GM12878 (cell line): ENCODE measurements at regions not wholly inside any gene's neighbourhood (a gene's known extent, or its start where the extent isn't known, plus 50 kb on each side); places are given as distances from the start of the nearest gene placed in this dataset.

Source experiments
- ATAC-seq: fragments of 200-7000 bp; cut with Tn5 transposase; 3 replicates; pipeline ENCODE4 v1.9.1; 2020; ENCODE audit warnings: mild to moderate bottlenecking, moderate library complexity
- BruUV-seq: library from RNA; stranded (reverse); fragments of 400-500 nt; replicated peaks from 2 replicates; lab custom pipeline; 2021; lab: Mats Ljungman, UMichigan
- CTCF ChIA-PET: fragments of 300-600 bp; sonication (Branson Sonifier 250); formaldehyde crosslinking; extraction: SDS; loops from one replicate; lab custom pipeline; 2021; ENCODE audit warnings: inconsistent platforms; lab: Yijun Ruan, JAX
- POLR2A ChIA-PET: fragments of 350-600 bp; formaldehyde crosslinking; extraction: SDS; loops from one replicate; lab custom pipeline; 2021; ENCODE audit warnings: inconsistent platforms; lab: Charles Lee
- RAD21 ChIA-PET: fragments of 300-600 bp; sonication (Branson Sonifier 250); formaldehyde crosslinking; loops from one replicate; lab custom pipeline; 2023; ENCODE audit warnings: antibody characterized with exemption; ENCODE audit not compliant: unreplicated experiment; lab: Charles Lee
- SMC1A ChIA-PET: fragments of 300-600 bp; sonication (Branson Sonifier 250); formaldehyde crosslinking; loops from one replicate; lab custom pipeline; 2023; ENCODE audit not compliant: unreplicated experiment, uncharacterized antibody; lab: Charles Lee
- DNase-seq: peaks from one replicate; pipeline ENCODE4 v3.0.0-alpha.2; 2011; ENCODE audit warnings: low read depth, low spot score
- FAIRE-seq: peaks from 3 replicates; lab custom pipeline; 2011; peaks lifted over from hg19 to GRCh38; lab: Jason Lieb, UNC
- H2AFZ ChIP-seq: 2 replicates; pipeline ENCODE4 v1.6.0; 2011; ENCODE audit warnings: low read depth, low read length, control low read depth; ENCODE audit not compliant: control insufficient read depth
- H3K27ac ChIP-seq: 2 replicates; pipeline ENCODE4 v1.5.1; 2011; ENCODE audit warnings: control low read depth; ENCODE audit not compliant: control insufficient read depth, insufficient read depth
- H3K27me3 ChIP-seq, 2 experiments: replicated peaks in 1 of 2; 2 replicates each; pipeline versions ENCODE4 v1.6.0 to v1.6.1; 2011; ENCODE audit warnings: low read length in 1 of 2; ENCODE audit not compliant: control insufficient read depth in 2 of 2, insufficient read depth in 2 of 2
- H3K36me3 ChIP-seq, 2 experiments: 2 replicates each; pipeline ENCODE4 v1.5.1; 2011; ENCODE audit warnings: low read length in 1 of 2; ENCODE audit not compliant: control insufficient read depth in 2 of 2, insufficient read depth in 2 of 2
- H3K4me1 ChIP-seq: 2 replicates; pipeline ENCODE4 v1.6.1; 2011; ENCODE audit warnings: mild to moderate bottlenecking, low read length, moderate library complexity, mixed read lengths; ENCODE audit not compliant: control insufficient read depth, insufficient read depth
- H3K4me2 ChIP-seq: 2 replicates; pipeline ENCODE4 v1.6.0; 2011; ENCODE audit warnings: control low read depth; ENCODE audit not compliant: control insufficient read depth, insufficient read depth
- H3K4me3 ChIP-seq: fragments of 200-600 bp; sonication (generic); 2 replicates; pipeline ENCODE4 v1.5.1; 2016
- H3K79me2 ChIP-seq: 2 replicates; pipeline ENCODE4 v1.6.0; 2011; ENCODE audit warnings: low read length; ENCODE audit not compliant: control insufficient read depth, insufficient read depth
- H3K9ac ChIP-seq: 2 replicates; pipeline ENCODE4 v1.8.0; 2011; ENCODE audit warnings: low read length, control low read depth, mixed read lengths; ENCODE audit not compliant: control insufficient read depth, insufficient read depth
- H3K9me3 ChIP-seq: replicated peaks from 3 replicates; pipeline ENCODE4 v1.5.1; 2011; ENCODE audit warnings: mild to moderate bottlenecking, low read length; ENCODE audit not compliant: control insufficient read depth, insufficient read depth
- H4K20me1 ChIP-seq: 2 replicates; pipeline ENCODE4 v1.6.0; 2011; ENCODE audit not compliant: control insufficient read depth, insufficient read depth
- CEBPZ ChIP-seq: fragments of 150-350 bp; IDR thresholded peaks from 2 replicates; pipeline ENCODE4 v1.6.1; 2016; ENCODE audit warnings: low read depth, low read length
- FOXK2 ChIP-seq: fragments of 450-650 bp; IDR thresholded peaks from 2 replicates; pipeline ENCODE4 v1.6.1; 2017; ENCODE audit warnings: mild to moderate bottlenecking, moderate library complexity
- FOXM1 ChIP-seq: IDR thresholded peaks from 2 replicates; pipeline ENCODE4 v1.6.1; 2012; ENCODE audit warnings: low read depth, mild to moderate bottlenecking, inconsistent platforms, low read length, moderate library complexity
- MTA2 ChIP-seq: fragments of 450-650 bp; IDR thresholded peaks from 2 replicates; pipeline ENCODE4 v1.6.1; 2016; ENCODE audit warnings: low read depth, mild to moderate bottlenecking, moderate library complexity
- NFIC ChIP-seq: IDR thresholded peaks from 2 replicates; pipeline ENCODE4 v1.6.1; 2012; ENCODE audit warnings: low read depth, mild to moderate bottlenecking, inconsistent platforms, low read length, moderate library complexity
- NFYB ChIP-seq: IDR thresholded peaks from 2 replicates; pipeline ENCODE4 v1.6.1; 2011; ENCODE audit warnings: low read depth, mild to moderate bottlenecking, low read length, improper control_type of control experiment, moderate library complexity; ENCODE audit not compliant: insufficient read depth
- RBBP5 ChIP-seq: fragments of 200-600 bp; sonication (generic); conservative IDR thresholded peaks from 2 replicates; pipeline ENCODE4 v1.6.1; 2016
- SIN3A ChIP-seq: IDR thresholded peaks from 2 replicates; pipeline ENCODE4 v1.6.1; 2012; ENCODE audit warnings: low read depth, low read length, improper control_type of control experiment
- SPI1 ChIP-seq: IDR thresholded peaks from 2 replicates; pipeline ENCODE4 v1.6.1; 2011; ENCODE audit warnings: low read depth, mild to moderate bottlenecking, low read length, moderate library complexity, borderline replicate concordance; ENCODE audit not compliant: insufficient read depth
- WGBS: methylation state at CpG from one replicate; pipeline ENCODE4 v1.1.6; 2016; ENCODE audit warnings: low lambda C conversion rate; ENCODE audit not compliant: insufficient replicate concordance, insufficient coverage; ENCODE audit errors: missing lambda C conversion rate; 5-methylcytosine and 5-hydroxymethylcytosine counted together
- in situ Hi-C: fragments of 300-500 bp; cut with MboI; formaldehyde crosslinking; loops from 9 replicates; pipeline ENCODE4 v1.14.3; 2018; ENCODE audit warnings: mixed read lengths
- intact Hi-C: fragments of 100-400 bp; cut with micrococcal nuclease; formaldehyde crosslinking; loops from one replicate; pipeline ENCODE4 v1.14.2; 2022; ENCODE audit not compliant: unreplicated experiment
- TF ChIP-seq, protein P1 (sequence below): IDR thresholded peaks from 2 replicates; pipeline ENCODE4 v1.6.1; 2012; ENCODE audit warnings: low read length, inconsistent platforms
- TF ChIP-seq, protein P2 (sequence below): fragments of 450-650 bp; IDR thresholded peaks from 2 replicates; pipeline ENCODE4 v1.6.1; 2017; ENCODE audit warnings: low read depth, mild to moderate bottlenecking, moderate library complexity

- no peaks in the 10 kb centered on the region; the same call in 2 of the 3 replicates for H3K9me3 ChIP-seq
- H3K4me3 ChIP-seq, result no peak overlapping the region
- no peaks in the 10 kb centered on the region for H3K79me2 ChIP-seq
- TF ChIP-seq SIN3A (no peak), FOXK2 (no peak), NFYB (no peak), NFIC (no peak), RBBP5 (no peak), FOXM1 (no peak), CEBPZ (no peak), MTA2 (no peak), SPI1 (no peak)
- TF ChIP-seq, protein P1, sequence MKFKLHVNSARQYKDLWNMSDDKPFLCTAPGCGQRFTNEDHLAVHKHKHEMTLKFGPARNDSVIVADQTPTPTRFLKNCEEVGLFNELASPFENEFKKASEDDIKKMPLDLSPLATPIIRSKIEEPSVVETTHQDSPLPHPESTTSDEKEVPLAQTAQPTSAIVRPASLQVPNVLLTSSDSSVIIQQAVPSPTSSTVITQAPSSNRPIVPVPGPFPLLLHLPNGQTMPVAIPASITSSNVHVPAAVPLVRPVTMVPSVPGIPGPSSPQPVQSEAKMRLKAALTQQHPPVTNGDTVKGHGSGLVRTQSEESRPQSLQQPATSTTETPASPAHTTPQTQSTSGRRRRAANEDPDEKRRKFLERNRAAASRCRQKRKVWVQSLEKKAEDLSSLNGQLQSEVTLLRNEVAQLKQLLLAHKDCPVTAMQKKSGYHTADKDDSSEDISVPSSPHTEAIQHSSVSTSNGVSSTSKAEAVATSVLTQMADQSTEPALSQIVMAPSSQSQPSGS, result no peak
- TF ChIP-seq, protein P2, sequence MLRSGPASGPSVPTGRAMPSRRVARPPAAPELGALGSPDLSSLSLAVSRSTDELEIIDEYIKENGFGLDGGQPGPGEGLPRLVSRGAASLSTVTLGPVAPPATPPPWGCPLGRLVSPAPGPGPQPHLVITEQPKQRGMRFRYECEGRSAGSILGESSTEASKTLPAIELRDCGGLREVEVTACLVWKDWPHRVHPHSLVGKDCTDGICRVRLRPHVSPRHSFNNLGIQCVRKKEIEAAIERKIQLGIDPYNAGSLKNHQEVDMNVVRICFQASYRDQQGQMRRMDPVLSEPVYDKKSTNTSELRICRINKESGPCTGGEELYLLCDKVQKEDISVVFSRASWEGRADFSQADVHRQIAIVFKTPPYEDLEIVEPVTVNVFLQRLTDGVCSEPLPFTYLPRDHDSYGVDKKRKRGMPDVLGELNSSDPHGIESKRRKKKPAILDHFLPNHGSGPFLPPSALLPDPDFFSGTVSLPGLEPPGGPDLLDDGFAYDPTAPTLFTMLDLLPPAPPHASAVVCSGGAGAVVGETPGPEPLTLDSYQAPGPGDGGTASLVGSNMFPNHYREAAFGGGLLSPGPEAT, result no peak
- H3K36me3 ChIP-seq, result no peaks in the 10 kb centered on the region
- no peak overlapping the region for H3K9ac ChIP-seq
- in situ Hi-C loops, result no loop called here
- POLR2A ChIA-PET, result no interaction called here
- RAD21 ChIA-PET, result no interaction called here
- H3K4me1 ChIP-seq, result no peaks in the 10 kb centered on the region
- FAIRE-seq (no peak), ATAC-seq (no peak), DNase-seq (no peak)
- H2AFZ ChIP-seq, result no peak overlapping the region
- CTCF ChIA-PET, result no interaction called here
- no peaks in the 10 kb centered on the region for H4K20me1 ChIP-seq
- no peak overlapping the region for H3K4me2 ChIP-seq
- H3K27me3 ChIP-seq, result no peaks in the 10 kb centered on the region
- intact Hi-C loops, result no loop called here
- H3K27ac ChIP-seq, result no peak overlapping the region
- SMC1A ChIA-PET, result no interaction called here
- WGBS, result 83% methylated on average over 3 of the region's 3 CpGs
- BruUV-seq, result no TSS peak
These were observed 634.8 kb upstream of the CITED2 start for GRCh38 chr6:140009286-140009685.
